IMR-90 (cell line): ENCODE measurements at regions not wholly inside any gene's neighbourhood (a gene's known extent, or its start where the extent isn't known, plus 50 kb on each side); places are given as distances from the start of the nearest gene placed in this dataset.
"Not testable (repeated sequence)": the region's sequence is repeated elsewhere in the genome, so short reads cannot be mapped to it uniquely, and the experiment has no call there.

Source experiments
- ATAC-seq: fragments of 200-7000 bp; cut with Tn5 transposase; 2 replicates; pipeline ENCODE4 v1.9.1; 2020; ENCODE audit warnings: low read depth, mild to moderate bottlenecking, moderate library complexity
- BruUV-seq: library from RNA; stranded (reverse); fragments of 400-500 nt; replicated peaks from 2 replicates; lab custom pipeline; 2021; lab: Mats Ljungman, UMichigan
- CTCF ChIA-PET: fragments of 300-600 bp; formaldehyde crosslinking; extraction: SDS; loops from one replicate; lab custom pipeline; 2021; ENCODE audit warnings: antibody characterized with exemption; lab: Yijun Ruan, JAX
- POLR2A ChIA-PET: fragments of 300-600 bp; sonication (Branson Sonifier 250); formaldehyde crosslinking; loops from one replicate; lab custom pipeline; 2022; ENCODE audit warnings: antibody characterized with exemption; ENCODE audit not compliant: unreplicated experiment; lab: Charles Lee
- DNase-seq: peaks from one replicate; pipeline ENCODE4 v3.0.0; 2013
- H2AFZ ChIP-seq: replicated peaks from 2 replicates; pipeline ENCODE3; 2013; ENCODE audit warnings: low read length, mild to moderate bottlenecking; ENCODE audit not compliant: poor library complexity
- H2AK5ac ChIP-seq: 2 replicates; pipeline ENCODE4 v1.6.1; 2013; ENCODE audit warnings: low read depth, low read length, inconsistent platforms
- H2AK9ac ChIP-seq: replicated peaks from 2 replicates; pipeline ENCODE3; 2013; ENCODE audit warnings: mild to moderate bottlenecking, low read depth, low read length, moderate library complexity; ENCODE audit not compliant: poor library complexity
- H2BK120ac ChIP-seq: 2 replicates; pipeline ENCODE4 v1.6.1; 2013; ENCODE audit warnings: low read depth, low read length, inconsistent platforms
- H2BK15ac ChIP-seq: 3 replicates; pipeline ENCODE4 v1.6.1; 2013; ENCODE audit warnings: low read depth, low read length, inconsistent platforms
- H2BK20ac ChIP-seq: 2 replicates; pipeline ENCODE4 v1.6.1; 2013; ENCODE audit warnings: low read depth, mild to moderate bottlenecking, inconsistent platforms, low read length, moderate library complexity
- H2BK5ac ChIP-seq: 2 replicates; pipeline ENCODE4 v1.6.1; 2013; ENCODE audit warnings: mild to moderate bottlenecking, low read depth, low read length, inconsistent platforms; ENCODE audit not compliant: poor library complexity, severe bottlenecking
- H3K14ac ChIP-seq: replicated peaks from 2 replicates; pipeline ENCODE4 v1.6.1; 2013; ENCODE audit warnings: low read depth, low read length, inconsistent platforms
- H3K18ac ChIP-seq: 2 replicates; pipeline ENCODE4 v1.6.1; 2013; ENCODE audit warnings: low read depth, low read length, control low read depth
- H3K23ac ChIP-seq: 2 replicates; pipeline ENCODE4 v1.6.1; 2013; ENCODE audit warnings: low read depth, low read length, inconsistent platforms
- H3K27ac ChIP-seq: 2 replicates; pipeline ENCODE4 v1.5.1; 2013; ENCODE audit warnings: mild to moderate bottlenecking, control low read depth, low read length; ENCODE audit not compliant: insufficient read depth
- H3K27me3 ChIP-seq: 2 replicates; pipeline ENCODE4 v1.6.1; 2013; ENCODE audit warnings: low read length; ENCODE audit not compliant: control insufficient read depth, insufficient read depth
- H3K36me3 ChIP-seq: 2 replicates; pipeline ENCODE4 v1.6.1; 2013; ENCODE audit warnings: low read length, mixed read lengths; ENCODE audit not compliant: control insufficient read depth, insufficient read depth
- H3K4ac ChIP-seq: 2 replicates; pipeline ENCODE4 v1.6.1; 2013; ENCODE audit warnings: low read depth, low read length, inconsistent platforms
- H3K4me1 ChIP-seq: 2 replicates; pipeline ENCODE4 v1.6.1; 2013; ENCODE audit warnings: low read length, mixed read lengths; ENCODE audit not compliant: control insufficient read depth, insufficient read depth
- H3K4me2 ChIP-seq: 2 replicates; pipeline ENCODE4 v1.6.1; 2013; ENCODE audit warnings: low read depth, mild to moderate bottlenecking, control low read depth, low read length, moderate library complexity
- H3K4me3 ChIP-seq: 2 replicates; pipeline ENCODE4 v1.5.1; 2013; ENCODE audit warnings: low read depth, mild to moderate bottlenecking, control low read depth, low read length, moderate library complexity; ENCODE audit not compliant: insufficient read depth
- H3K56ac ChIP-seq: 2 replicates; pipeline ENCODE4 v1.6.1; 2013; ENCODE audit warnings: low read length, inconsistent platforms; ENCODE audit not compliant: insufficient read depth; ENCODE audit errors: extremely low read depth
- H3K79me1 ChIP-seq, 2 experiments: 2 replicates each; pipeline ENCODE4 v1.6.1; 2013; ENCODE audit warnings: low read length in 2 of 2, inconsistent platforms in 1 of 2, low read depth in 1 of 2
- H3K9ac ChIP-seq: 2 replicates; pipeline ENCODE4 v1.6.1; 2013; ENCODE audit warnings: low read depth, low read length, control low read depth
- H3K9me1 ChIP-seq: 2 replicates; pipeline ENCODE4 v1.6.1; 2013; ENCODE audit warnings: low read length, inconsistent platforms; ENCODE audit not compliant: insufficient read depth
- H3K9me3 ChIP-seq: 2 replicates; pipeline ENCODE4 v1.6.1; 2013; ENCODE audit warnings: low read length; ENCODE audit not compliant: control insufficient read depth, insufficient read depth
- H4K20me1 ChIP-seq: 2 replicates; pipeline ENCODE4 v1.6.1; 2013; ENCODE audit warnings: low read length, inconsistent platforms; ENCODE audit not compliant: insufficient read depth
- H4K5ac ChIP-seq: 2 replicates; pipeline ENCODE4 v1.6.1; 2013; ENCODE audit warnings: mild to moderate bottlenecking, low read depth, low read length, control low read depth
- H4K8ac ChIP-seq, 2 experiments: 2 replicates each; pipeline ENCODE4 v1.6.1; 2013; ENCODE audit warnings: low read depth in 2 of 2, low read length in 2 of 2, control low read depth in 1 of 2, inconsistent platforms in 1 of 2
- H4K91ac ChIP-seq: 2 replicates; pipeline ENCODE4 v1.6.1; 2013; ENCODE audit warnings: low read depth, low read length, inconsistent platforms; ENCODE audit not compliant: insufficient read depth
- WGBS, 2 experiments: methylation state at CpG; one replicate each; pipeline versions ENCODE4 v1.1.5 to v1.1.7; 2013; ENCODE audit warnings: missing lambda C conversion rate in 2 of 2; ENCODE audit not compliant: insufficient read length in 1 of 2; ENCODE audit errors: extremely low coverage in 2 of 2; 5-methylcytosine and 5-hydroxymethylcytosine counted together
- dilution Hi-C: fragments of 300-500 bp; cut with HindIII; formaldehyde crosslinking; loops from one replicate; pipeline ENCODE4 v1.14.3; 2018; ENCODE audit warnings: low sequenced_read_pairs; ENCODE audit not compliant: unreplicated experiment
- in situ Hi-C: fragments of 300-500 bp; cut with MboI; formaldehyde crosslinking; loops from 3 replicates; pipeline ENCODE4 v1.14.3; 2019; ENCODE audit warnings: low sequenced_read_pairs, inconsistent platforms, mixed read lengths
- intact Hi-C: fragments of 100-400 bp; cut with micrococcal nuclease; formaldehyde crosslinking; loops from 2 replicates; pipeline ENCODE4 v1.10.0; 2022

GRCh38 chr4:35021222-35021621 is 1223.1 kb downstream of the ARAP2 start:
- H3K27me3 ChIP-seq, H3K9me1 ChIP-seq, H3K9ac ChIP-seq, H2BK5ac ChIP-seq, intact Hi-C loops, H3K4me1 ChIP-seq, H3K18ac ChIP-seq, H2AFZ ChIP-seq, H3K56ac ChIP-seq, H3K36me3 ChIP-seq, ATAC-seq, H4K20me1 ChIP-seq, dilution Hi-C loops, H2AK5ac ChIP-seq, H3K14ac ChIP-seq, H3K4me3 ChIP-seq, H4K91ac ChIP-seq, H2BK20ac ChIP-seq, POLR2A ChIA-PET, H4K5ac ChIP-seq, H3K4me2 ChIP-seq, H2BK15ac ChIP-seq, H3K4ac ChIP-seq, H3K9me3 ChIP-seq, BruUV-seq, H3K79me1 ChIP-seq, H3K23ac ChIP-seq, H2AK9ac ChIP-seq, H3K27ac ChIP-seq, in situ Hi-C loops, H4K8ac ChIP-seq, H2BK120ac ChIP-seq, DNase-seq, CTCF ChIA-PET: not testable (repeated sequence)
- 67% methylated on average over 2 of the region's 8 CpGs; no CpG with 5 or more reads in 1 of the 2 experiments for WGBS, 2 experiments
